ENCODE measurements at regions not wholly inside any gene's neighbourhood (a gene's known extent, or its start where the extent isn't known, plus 50 kb on each side); places are given as distances from the start of the nearest gene placed in this dataset.

DNA sequence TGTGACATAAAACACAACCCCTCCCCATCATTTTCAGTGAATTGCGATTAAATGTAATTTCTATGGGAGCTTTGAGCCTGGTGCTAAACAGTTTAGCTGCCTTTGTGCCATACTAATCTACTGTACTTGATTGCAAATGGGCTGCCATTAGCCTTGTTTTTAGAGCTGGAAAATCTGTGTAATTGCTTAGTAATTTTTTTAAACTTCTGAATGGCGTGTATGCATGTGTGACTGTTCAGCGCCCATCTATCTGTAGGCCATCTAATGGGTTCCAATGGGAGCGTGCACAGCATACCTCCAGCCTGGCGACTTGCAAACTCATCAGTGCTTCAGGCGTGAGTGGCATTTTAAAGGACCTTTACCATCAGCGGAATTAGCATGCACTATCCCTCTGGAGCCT, 142.7 kb upstream of the KIRREL3 start:
- no peaks in the 10 kb centered on the region for H3K27me3 ChIP-seq (ENCODE audit: control insufficient read depth, low read length)

DNA sequence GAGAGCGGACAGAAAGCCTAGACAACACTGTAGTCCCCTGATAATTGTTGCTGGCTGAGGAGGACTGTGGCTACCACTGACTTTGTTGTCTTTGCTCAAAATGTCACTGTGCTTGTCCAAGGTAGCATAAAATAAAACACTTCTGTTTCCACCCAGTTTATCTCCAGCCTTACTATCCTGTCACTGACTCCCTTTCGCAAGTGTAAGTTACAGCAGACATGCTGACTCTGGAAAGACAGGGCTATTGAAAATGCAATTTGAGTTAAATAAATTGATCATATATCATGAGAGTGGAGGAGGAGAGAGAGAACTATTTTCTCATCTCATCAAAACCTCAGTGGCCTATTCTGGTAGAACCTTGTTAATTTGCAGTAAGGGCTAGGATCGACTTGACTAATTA, 138.0 kb upstream of the KIRREL3 start:
- no peak overlapping the region for H3K4me3 ChIP-seq (ENCODE audit: low read length)
- no peaks in the 10 kb centered on the region for H3K36me3 ChIP-seq (ENCODE audit: control insufficient read depth, low read length)
- H3K79me2 ChIP-seq (ENCODE audit: control insufficient read depth, low read length) = no peaks in the 10 kb centered on the region
- H3K4me1 ChIP-seq (ENCODE audit: control insufficient read depth, low read length) = no peaks in the 10 kb centered on the region
- no peak overlapping the region for H3K4me2 ChIP-seq (ENCODE audit: low read length)
- no peak overlapping the region for H3K27ac ChIP-seq (ENCODE audit: low read depth, low read length)
- H3F3A ChIP-seq (ENCODE audit: control insufficient read depth, insufficient read depth) = no peaks in the 10 kb centered on the region
- H3K27me3 ChIP-seq (ENCODE audit: control insufficient read depth, low read length) = no peaks in the 10 kb centered on the region
- TF ChIP-seq, protein P1, sequence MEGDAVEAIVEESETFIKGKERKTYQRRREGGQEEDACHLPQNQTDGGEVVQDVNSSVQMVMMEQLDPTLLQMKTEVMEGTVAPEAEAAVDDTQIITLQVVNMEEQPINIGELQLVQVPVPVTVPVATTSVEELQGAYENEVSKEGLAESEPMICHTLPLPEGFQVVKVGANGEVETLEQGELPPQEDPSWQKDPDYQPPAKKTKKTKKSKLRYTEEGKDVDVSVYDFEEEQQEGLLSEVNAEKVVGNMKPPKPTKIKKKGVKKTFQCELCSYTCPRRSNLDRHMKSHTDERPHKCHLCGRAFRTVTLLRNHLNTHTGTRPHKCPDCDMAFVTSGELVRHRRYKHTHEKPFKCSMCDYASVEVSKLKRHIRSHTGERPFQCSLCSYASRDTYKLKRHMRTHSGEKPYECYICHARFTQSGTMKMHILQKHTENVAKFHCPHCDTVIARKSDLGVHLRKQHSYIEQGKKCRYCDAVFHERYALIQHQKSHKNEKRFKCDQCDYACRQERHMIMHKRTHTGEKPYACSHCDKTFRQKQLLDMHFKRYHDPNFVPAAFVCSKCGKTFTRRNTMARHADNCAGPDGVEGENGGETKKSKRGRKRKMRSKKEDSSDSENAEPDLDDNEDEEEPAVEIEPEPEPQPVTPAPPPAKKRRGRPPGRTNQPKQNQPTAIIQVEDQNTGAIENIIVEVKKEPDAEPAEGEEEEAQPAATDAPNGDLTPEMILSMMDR (IDR thresholded peaks at IDR 0.05; ENCODE audit: low read depth, low read length, poor library complexity, severe bottlenecking) = no peak
- no peak for TF ChIP-seq EZH2phosphoT487 (IDR thresholded peaks at IDR 0.05; ENCODE audit: borderline replicate concordance, low read length)
- H3K9me3 ChIP-seq (ENCODE audit: control insufficient read depth, insufficient read depth, low read length) = no peaks in the 10 kb centered on the region
- no peaks in the 10 kb centered on the region for H3K9me2 ChIP-seq (replicated peaks; ENCODE audit: control insufficient read depth, low read length)
- H4K20me1 ChIP-seq (ENCODE audit: control insufficient read depth, insufficient read depth, low read depth, low read length) = no peaks in the 10 kb centered on the region

More for the DNA sequence above, 142.7 kb upstream of the KIRREL3 start:
- Histone ChIP-seq H3K4me1 (ENCODE audit: control insufficient read depth, low read length) (no peaks in the 10 kb centered on the region), H3K36me3 (ENCODE audit: control insufficient read depth, low read length) (no peaks in the 10 kb centered on the region), H3K9me2 (replicated peaks; ENCODE audit: control insufficient read depth, low read length) (no peaks in the 10 kb centered on the region), H3K9me3 (ENCODE audit: control insufficient read depth, insufficient read depth, low read length) (no peaks in the 10 kb centered on the region), H3F3A (ENCODE audit: control insufficient read depth, insufficient read depth) (no peaks in the 10 kb centered on the region), H3K4me3 (ENCODE audit: low read length) (no peak overlapping the region), H4K20me1 (ENCODE audit: control insufficient read depth, insufficient read depth, low read depth, low read length) (no peaks in the 10 kb centered on the region), H3K79me2 (ENCODE audit: control insufficient read depth, low read length) (no peaks in the 10 kb centered on the region), H3K27ac (ENCODE audit: low read depth, low read length) (no peak overlapping the region), H3K4me2 (ENCODE audit: low read length) (no peak overlapping the region)
- TF ChIP-seq, protein P1 (IDR thresholded peaks at IDR 0.05; ENCODE audit: low read depth, low read length, poor library complexity, severe bottlenecking) = no peak
- TF ChIP-seq EZH2phosphoT487 (IDR thresholded peaks at IDR 0.05; ENCODE audit: borderline replicate concordance, low read length) = no peak

DNA sequence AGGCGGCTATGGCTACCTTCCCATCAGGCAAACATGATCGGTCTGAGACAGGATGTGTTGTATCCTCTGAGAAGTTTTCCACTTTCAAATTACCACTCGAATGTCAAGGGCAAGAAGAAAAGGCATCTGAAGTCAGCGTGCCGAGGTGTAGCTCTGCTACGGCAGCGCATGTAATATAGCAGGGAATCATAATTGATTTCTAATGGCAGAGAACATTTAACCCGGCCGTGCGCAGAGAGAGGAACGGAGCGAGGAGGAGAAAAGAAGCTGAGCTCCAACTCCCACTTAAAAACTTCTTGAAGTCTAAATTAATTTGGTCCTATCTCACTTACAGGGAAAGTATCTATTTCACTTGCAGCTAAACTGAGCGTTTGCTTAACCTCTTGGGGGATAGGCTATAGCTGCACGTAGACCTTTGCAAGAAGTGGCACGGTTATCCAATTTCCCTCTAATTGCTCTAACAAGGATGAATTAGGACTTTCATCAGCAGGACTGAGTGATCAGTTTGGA, 137.3 kb upstream of the KIRREL3 start:
- Histone ChIP-seq H3K27me3 (ENCODE audit: control insufficient read depth, low read length) (no peaks in the 10 kb centered on the region), H3K4me3 (ENCODE audit: low read length) (no peak overlapping the region), H3K79me2 (ENCODE audit: control insufficient read depth, low read length) (no peaks in the 10 kb centered on the region)

More for the DNA sequence above, 137.3 kb upstream of the KIRREL3 start:
- no peaks in the 10 kb centered on the region for H3K9me2 ChIP-seq (replicated peaks; ENCODE audit: control insufficient read depth, low read length)
- no peaks in the 10 kb centered on the region for H3K4me1 ChIP-seq (ENCODE audit: control insufficient read depth, low read length)
- no peak for TF ChIP-seq EZH2phosphoT487 (IDR thresholded peaks at IDR 0.05; ENCODE audit: borderline replicate concordance, low read length)
- TF ChIP-seq, protein P1 (IDR thresholded peaks at IDR 0.05; ENCODE audit: low read depth, low read length, poor library complexity, severe bottlenecking) = no peak
- no peak overlapping the region for H3K27ac ChIP-seq (ENCODE audit: low read depth, low read length)
- no peaks in the 10 kb centered on the region for H3K9me3 ChIP-seq (ENCODE audit: control insufficient read depth, insufficient read depth, low read length)
- no peaks in the 10 kb centered on the region for H4K20me1 ChIP-seq (ENCODE audit: control insufficient read depth, insufficient read depth, low read depth, low read length)
- no peaks in the 10 kb centered on the region for H3F3A ChIP-seq (ENCODE audit: control insufficient read depth, insufficient read depth)
- H3K36me3 ChIP-seq (ENCODE audit: control insufficient read depth, low read length) = no peaks in the 10 kb centered on the region
- no peak overlapping the region for H3K4me2 ChIP-seq (ENCODE audit: low read length)

Measured in DOHH2 (cell line).